Lower leg skin (tissue), 3 donors: ENCODE measurements at regions not wholly inside any gene's neighbourhood (a gene's known extent, or its start where the extent isn't known, plus 50 kb on each side); places are given as distances from the start of the nearest gene placed in this dataset.

Experiments
- POLR2A ChIP-seq, 2 donors: fragments of 450-650 bp; IDR thresholded peaks; one replicate each; pipeline ENCODE4 v1.6.1; 2016 to 2017; ENCODE audit warnings: antibody characterized with exemption in 2 of 2, mild to moderate bottlenecking in 1 of 2, moderate library complexity in 1 of 2
- TF ChIP-seq, protein P1 (sequence below), 3 donors: fragments of 450-650 bp; IDR thresholded peaks; one replicate each; pipeline ENCODE4 v1.5.1; 2016; ENCODE audit warnings: antibody characterized with exemption in 3 of 3, mild to moderate bottlenecking in 3 of 3, moderate library complexity in 2 of 3

DNA sequence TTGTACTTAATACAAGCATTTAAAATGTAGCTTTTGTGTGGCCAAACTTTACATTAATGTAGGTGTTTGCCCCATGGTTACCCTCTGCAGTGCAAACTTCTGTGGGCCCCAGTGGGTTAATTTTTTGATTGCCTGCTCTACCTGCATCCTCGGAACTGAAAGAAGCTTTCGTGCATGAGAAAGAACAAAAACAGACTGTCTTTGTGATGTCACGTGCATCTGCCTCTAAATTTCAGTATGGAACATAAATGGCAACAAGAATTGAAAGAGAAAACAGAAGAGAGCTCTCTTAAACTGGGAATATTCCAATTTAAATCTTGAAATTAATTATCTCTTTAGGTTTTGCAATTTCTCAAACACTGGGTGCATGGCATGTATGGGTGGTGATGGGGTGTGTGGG, 182.4 kb upstream of the LCORL start:
- TF ChIP-seq POLR2A (IDR thresholded peaks at IDR 0.05), result no peak
- TF ChIP-seq, protein P1, sequence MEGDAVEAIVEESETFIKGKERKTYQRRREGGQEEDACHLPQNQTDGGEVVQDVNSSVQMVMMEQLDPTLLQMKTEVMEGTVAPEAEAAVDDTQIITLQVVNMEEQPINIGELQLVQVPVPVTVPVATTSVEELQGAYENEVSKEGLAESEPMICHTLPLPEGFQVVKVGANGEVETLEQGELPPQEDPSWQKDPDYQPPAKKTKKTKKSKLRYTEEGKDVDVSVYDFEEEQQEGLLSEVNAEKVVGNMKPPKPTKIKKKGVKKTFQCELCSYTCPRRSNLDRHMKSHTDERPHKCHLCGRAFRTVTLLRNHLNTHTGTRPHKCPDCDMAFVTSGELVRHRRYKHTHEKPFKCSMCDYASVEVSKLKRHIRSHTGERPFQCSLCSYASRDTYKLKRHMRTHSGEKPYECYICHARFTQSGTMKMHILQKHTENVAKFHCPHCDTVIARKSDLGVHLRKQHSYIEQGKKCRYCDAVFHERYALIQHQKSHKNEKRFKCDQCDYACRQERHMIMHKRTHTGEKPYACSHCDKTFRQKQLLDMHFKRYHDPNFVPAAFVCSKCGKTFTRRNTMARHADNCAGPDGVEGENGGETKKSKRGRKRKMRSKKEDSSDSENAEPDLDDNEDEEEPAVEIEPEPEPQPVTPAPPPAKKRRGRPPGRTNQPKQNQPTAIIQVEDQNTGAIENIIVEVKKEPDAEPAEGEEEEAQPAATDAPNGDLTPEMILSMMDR (IDR thresholded peaks at IDR 0.05), result no peak
